ENCODE measurements at regions not wholly inside any gene's neighbourhood (a gene's known extent, or its start where the extent isn't known, plus 50 kb on each side); places are given as distances from the start of the nearest gene placed in this dataset.

DNA sequence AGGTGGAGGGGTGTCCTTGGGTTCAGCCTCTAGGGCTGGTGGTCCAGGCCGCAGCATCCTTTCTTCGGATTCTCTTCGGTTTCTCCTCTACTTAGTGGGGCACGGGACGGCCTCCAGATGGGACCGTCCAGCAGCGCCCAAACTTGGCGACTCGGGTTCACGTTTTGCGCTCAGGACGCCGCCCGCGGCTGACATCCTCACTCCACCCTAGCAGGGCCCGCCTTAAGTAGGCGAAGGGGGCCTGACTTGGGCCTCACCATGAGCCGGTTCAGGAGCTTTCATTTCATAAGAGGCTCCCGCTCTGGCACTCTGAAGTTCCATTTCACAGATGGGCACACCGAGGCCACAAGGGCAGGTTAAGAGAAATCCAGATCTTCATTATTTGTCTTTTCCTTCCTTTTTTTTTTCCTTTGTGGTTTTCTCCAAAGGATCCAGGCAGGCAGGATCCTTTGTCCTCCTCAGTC is 141.2 kb downstream of the SEC14L1 start (continued):
- TF ChIP-seq, protein P1, sequence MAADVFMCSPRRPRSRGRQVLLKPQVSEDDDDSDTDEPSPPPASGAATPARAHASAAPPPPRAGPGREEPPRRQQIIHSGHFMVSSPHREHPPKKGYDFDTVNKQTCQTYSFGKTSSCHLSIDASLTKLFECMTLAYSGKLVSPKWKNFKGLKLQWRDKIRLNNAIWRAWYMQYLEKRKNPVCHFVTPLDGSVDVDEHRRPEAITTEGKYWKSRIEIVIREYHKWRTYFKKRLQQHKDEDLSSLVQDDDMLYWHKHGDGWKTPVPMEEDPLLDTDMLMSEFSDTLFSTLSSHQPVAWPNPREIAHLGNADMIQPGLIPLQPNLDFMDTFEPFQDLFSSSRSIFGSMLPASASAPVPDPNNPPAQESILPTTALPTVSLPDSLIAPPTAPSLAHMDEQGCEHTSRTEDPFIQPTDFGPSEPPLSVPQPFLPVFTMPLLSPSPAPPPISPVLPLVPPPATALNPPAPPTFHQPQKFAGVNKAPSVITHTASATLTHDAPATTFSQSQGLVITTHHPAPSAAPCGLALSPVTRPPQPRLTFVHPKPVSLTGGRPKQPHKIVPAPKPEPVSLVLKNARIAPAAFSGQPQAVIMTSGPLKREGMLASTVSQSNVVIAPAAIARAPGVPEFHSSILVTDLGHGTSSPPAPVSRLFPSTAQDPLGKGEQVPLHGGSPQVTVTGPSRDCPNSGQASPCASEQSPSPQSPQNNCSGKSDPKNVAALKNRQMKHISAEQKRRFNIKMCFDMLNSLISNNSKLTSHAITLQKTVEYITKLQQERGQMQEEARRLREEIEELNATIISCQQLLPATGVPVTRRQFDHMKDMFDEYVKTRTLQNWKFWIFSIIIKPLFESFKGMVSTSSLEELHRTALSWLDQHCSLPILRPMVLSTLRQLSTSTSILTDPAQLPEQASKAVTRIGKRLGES (CRISPR knock-in tag; IDR thresholded peaks at IDR 0.05; ENCODE audit: borderline replicate concordance) = no peak
- TF ChIP-seq SNAPC2 (CRISPR knock-in tag; IDR thresholded peaks at IDR 0.05) (no peak), ZNF138 (CRISPR knock-in tag; IDR thresholded peaks at IDR 0.05; ENCODE audit: low read depth) (no peak), MAFG (CRISPR knock-in tag; IDR thresholded peaks at IDR 0.05) (no peak), RORA (CRISPR knock-in tag; IDR thresholded peaks at IDR 0.05) (no peak), KMT2B (CRISPR knock-in tag; IDR thresholded peaks at IDR 0.05) (0 out of 2 replicates have a peak, but pooled peaks have one; percentile 14), PITX1 (CRISPR knock-in tag; IDR thresholded peaks at IDR 0.05) (no peak), ZFP36 (IDR thresholded peaks at IDR 0.05; ENCODE audit: borderline replicate concordance, low read depth, low read length, partially characterized antibody) (no peak), ZNF253 (CRISPR knock-in tag; IDR thresholded peaks at IDR 0.05; ENCODE audit: borderline replicate concordance) (no peak; the same call in 1 of the 2 replicates), JARID2 (CRISPR knock-in tag; IDR thresholded peaks at IDR 0.05; ENCODE audit: insufficient replicate concordance) (no peak), ZNF331 (CRISPR knock-in tag; IDR thresholded peaks at IDR 0.05) (0 out of 2 replicates have a peak, but pooled peaks have one; percentile 22), ZNF775 (CRISPR knock-in tag; IDR thresholded peaks at IDR 0.05; ENCODE audit: borderline replicate concordance) (no peak), ZBTB46 (CRISPR knock-in tag; IDR thresholded peaks at IDR 0.05; ENCODE audit: borderline replicate concordance) (no peak), ZNF598 (CRISPR knock-in tag; IDR thresholded peaks at IDR 0.05; ENCODE audit: borderline replicate concordance) (peak; percentile 62; the same call in 1 of the 2 replicates), ZNF20 (CRISPR knock-in tag; IDR thresholded peaks at IDR 0.05) (no peak), ZFP82 (CRISPR knock-in tag; IDR thresholded peaks at IDR 0.05; ENCODE audit: borderline replicate concordance) (0 out of 2 replicates have a peak, but pooled peaks have one; percentile 59), POLR2AphosphoS5 (IDR thresholded peaks at IDR 0.05; ENCODE audit: low read depth, low read length) (no peak), ZNF770 (CRISPR knock-in tag; IDR thresholded peaks at IDR 0.05) (peak; percentile 15; the same call in 1 of the 2 replicates), SIX1 (CRISPR knock-in tag; IDR thresholded peaks at IDR 0.05; ENCODE audit: borderline replicate concordance) (no peak)
- TF ChIP-seq, protein P2, sequence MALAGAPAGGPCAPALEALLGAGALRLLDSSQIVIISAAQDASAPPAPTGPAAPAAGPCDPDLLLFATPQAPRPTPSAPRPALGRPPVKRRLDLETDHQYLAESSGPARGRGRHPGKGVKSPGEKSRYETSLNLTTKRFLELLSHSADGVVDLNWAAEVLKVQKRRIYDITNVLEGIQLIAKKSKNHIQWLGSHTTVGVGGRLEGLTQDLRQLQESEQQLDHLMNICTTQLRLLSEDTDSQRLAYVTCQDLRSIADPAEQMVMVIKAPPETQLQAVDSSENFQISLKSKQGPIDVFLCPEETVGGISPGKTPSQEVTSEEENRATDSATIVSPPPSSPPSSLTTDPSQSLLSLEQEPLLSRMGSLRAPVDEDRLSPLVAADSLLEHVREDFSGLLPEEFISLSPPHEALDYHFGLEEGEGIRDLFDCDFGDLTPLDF (CRISPR knock-in tag; IDR thresholded peaks at IDR 0.05) = no peak

All from HepG2 (cell line).